Dedifferentiated amniotic fluid mesenchymal stem cell (primary cell): ENCODE measurements at regions not wholly inside any gene's neighbourhood (a gene's known extent, or its start where the extent isn't known, plus 50 kb on each side); places are given as distances from the start of the nearest gene placed in this dataset.
"Not testable (repeated sequence)": the region's sequence is repeated elsewhere in the genome, so short reads cannot be mapped to it uniquely, and the experiment has no call there.

Experiments
- DNase-seq: peaks from one replicate; pipeline ENCODE4 v3.0.0-alpha.2; 2016; ENCODE audit errors: extremely low spot score

GRCh38 chr3:74134831-74135230 is 479.6 kb downstream of the CNTN3 start:
- no peak for DNase-seq

DNA sequence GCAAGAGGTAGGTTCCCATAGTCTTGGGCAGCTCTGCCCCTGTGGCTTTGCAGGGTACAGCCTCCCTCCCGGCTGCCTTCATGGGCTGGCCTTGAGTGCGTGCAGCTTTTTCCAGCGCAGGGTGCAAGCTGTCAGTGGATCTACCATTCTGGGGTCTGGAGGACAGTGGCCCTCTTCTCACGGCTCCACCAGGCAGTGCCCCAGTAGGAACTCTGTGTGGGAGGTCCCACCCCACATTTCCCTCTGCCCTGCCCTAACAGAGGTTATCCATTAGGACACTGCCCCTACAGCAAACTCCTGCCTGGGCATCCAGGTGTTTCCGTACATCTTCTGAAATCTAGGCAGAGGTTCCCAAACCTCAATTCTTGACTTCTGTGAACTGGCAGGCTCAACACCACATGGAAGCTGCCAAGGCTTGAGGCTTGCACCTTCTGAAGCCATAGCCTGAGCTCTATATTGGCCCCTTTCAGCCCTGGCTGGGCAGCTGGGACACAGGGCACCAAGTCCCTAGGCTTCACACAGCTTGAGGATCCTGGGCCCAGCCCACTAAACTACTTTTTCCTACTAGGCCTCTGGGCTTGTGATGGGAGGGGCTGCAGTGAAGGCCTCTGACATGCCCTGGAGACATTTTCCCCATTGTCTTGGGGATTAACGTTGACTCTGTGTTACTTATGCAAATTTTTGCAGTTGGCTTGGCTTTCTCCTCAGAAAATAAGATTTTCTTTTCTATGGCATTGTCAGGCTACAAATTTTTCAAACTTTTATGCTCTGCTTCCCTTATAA is 482.7 kb downstream of the CNTN3 start:
- DNase-seq = not testable (repeated sequence)

DNA sequence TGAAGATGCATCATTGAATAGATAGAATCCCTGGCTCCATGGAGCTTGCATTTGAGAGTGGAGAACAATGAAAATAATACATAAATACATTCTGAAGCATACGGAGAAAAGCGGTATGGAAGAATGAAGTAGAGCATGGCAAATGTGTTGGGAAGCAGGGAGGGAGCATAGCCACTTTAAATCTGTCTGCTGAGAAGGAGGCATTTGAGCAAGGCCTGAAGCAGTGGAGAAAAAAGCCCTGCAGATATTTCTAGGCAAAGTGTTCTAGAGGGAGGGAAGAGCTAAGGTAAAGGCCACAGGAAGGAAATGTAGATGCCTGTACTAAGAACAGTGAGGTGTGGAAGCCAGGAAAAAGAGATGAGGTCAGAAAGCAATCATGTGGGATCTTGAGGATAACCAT is 484.8 kb downstream of the CNTN3 start:
- DNase-seq = no peak

DNA sequence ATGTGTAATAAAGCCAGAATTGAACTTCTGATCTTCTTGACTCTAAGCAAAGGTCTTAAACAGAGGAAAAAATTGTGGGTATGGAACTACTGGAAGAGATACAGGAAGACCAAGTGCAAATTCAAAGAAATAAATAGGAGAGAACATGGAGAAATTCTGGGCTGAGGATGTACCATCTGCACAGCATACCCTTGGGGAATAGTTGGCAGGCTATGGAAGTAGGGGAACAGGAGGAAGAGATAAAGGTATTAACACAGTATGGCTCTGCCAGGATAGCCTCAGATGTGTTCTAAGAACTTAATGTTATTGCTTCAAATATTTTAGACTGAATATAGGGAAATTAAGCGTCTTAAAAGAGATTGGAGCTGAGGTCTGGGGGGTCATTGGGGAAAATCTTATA is 485.4 kb downstream of the CNTN3 start:
- DNase-seq = no peak

- DNase-seq = no peak
Measured at GRCh38 chr3:74127256-74127655, 487.2 kb downstream of the CNTN3 start.

DNA sequence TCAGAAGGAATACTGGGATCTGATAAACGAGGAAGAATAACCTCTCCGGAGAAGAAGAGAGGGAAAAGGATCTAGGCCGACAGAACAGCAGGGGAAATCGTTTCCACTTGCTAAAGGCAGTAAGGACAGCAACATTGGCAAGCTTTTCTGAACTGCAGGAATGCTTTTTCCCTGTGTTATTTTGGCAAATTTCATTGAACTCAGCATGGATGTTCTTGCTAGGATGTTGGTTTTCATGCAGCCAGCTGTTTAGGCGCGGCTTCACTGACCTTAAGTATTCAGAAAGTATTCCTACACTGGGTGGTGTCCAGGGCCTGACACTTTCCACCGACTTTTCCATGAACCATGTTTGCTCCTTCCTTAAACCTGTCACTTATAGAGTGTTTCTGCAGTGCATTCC is 489.7 kb downstream of the CNTN3 start:
- no peak for DNase-seq

GRCh38 chr3:74122281-74122680 is 492.2 kb downstream of the CNTN3 start:
- DNase-seq = no peak

- DNase-seq = no peak
Measured at GRCh38 chr3:74121761-74122160, 492.7 kb downstream of the CNTN3 start.

DNA sequence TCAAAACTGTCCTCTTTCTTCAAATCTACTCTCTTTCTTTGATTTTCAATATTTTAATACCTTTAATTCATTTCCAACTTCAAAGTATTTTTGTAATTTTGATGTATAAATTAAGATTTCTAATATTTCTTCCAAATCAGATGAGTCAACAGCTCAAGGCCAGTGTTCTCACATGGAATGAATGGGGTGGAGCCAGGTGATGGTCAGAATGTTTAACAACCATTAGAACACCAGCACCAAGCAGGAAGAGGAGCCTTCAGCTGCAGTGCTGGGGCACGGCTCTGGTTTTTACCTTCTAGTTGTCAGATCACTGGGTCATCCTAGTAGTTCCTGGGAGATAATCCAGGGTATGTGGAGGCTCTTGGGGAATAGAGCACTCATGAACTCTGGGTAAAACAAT is 494.5 kb upstream of the PDZRN3 start:
- no peak for DNase-seq

DNA sequence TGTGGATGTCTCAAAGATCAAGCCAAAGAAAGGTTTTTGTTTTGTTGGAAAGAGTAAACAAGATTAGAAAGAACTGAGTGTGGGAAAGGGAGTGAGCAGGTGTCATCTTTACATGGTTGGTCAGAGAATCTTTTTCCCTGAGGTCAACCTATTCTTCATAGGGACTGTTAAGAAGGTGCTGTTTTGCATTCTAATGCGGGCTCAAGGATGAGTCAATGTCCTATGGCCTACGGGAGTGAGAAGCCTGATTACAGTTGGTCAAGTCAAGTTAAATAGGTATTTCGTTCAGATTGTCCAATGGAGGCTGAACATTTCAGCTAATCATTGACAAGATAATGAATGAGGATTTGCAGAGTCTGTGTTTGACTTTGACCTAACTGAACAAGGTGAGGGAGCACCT is 491.2 kb upstream of the PDZRN3 start:
- DNase-seq = no peak

GRCh38 chr3:74107451-74107850 is 482.7 kb upstream of the PDZRN3 start:
- no peak for DNase-seq

DNA sequence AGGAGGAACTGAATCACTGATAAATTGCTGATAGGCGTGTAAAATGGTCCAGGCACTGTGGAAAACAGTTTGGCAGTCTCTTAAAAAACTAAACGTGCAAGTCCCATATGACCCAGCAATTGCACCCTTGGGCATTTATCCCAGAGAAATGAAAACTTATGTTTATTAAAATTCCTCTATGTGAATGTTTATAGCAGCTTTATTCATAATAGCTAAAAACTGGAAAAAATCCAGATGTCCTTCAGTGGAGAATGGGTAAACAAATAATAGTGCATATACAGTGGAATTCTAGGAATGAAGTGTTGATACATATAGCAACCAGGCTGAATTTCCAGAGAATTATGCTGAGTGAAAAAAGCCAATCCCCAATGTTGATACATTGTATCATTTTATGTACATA is 482.2 kb upstream of the PDZRN3 start:
- DNase-seq = no peak

GRCh38 chr3:74091204-74091603 is 466.5 kb upstream of the PDZRN3 start:
- DNase-seq = no peak

DNA sequence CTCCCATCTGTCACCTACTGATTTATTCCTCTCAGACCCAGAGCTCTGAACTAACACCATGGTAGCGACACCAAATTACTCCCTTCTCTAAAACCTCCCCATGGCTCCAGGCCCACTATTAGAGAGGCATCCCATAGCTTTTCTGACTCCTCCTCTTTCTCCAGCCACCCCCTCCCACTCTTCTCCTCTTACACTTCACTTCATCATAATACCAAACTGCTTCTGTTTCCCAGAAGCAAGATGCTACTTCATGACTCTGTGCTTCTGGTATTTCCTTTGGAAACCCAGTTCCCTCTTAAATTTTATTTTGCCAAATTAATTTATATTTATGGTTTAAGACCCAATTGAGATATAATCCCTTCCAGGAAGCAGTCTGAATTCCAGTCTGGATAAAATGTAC is 465.1 kb upstream of the PDZRN3 start:
- DNase-seq = no peak

- no peak for DNase-seq
Measured at GRCh38 chr3:74080056-74080461, 455.3 kb upstream of the PDZRN3 start.

DNA sequence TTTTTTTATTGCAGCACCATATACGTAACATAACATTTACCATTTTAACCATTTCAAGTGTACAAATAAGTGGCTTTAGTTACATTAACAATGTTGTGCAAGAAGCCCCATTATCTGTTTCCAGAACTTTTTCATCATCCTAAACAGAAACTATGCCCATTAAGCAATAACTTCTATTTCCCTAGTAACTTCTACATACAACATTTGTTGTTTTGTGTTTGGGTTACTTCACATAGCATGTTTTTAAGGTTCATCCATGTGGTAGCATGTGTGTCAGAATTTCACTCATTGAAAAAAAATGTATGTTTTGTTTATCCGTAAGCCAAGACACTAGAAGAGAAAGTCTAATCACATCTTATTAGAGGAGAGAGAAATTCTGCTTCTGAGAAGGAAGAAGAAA is 450.5 kb upstream of the PDZRN3 start:
- no peak for DNase-seq

- no peak for DNase-seq
Measured at GRCh38 chr3:74074700-74075099, 450.0 kb upstream of the PDZRN3 start.

GRCh38 chr3:74067296-74067695 is 442.6 kb upstream of the PDZRN3 start:
- DNase-seq = no peak

- DNase-seq = no peak
Measured at GRCh38 chr3:74066456-74066855, 441.7 kb upstream of the PDZRN3 start.

- DNase-seq = no peak
Measured at GRCh38 chr3:74059923-74060600, 435.3 kb upstream of the PDZRN3 start.

DNA sequence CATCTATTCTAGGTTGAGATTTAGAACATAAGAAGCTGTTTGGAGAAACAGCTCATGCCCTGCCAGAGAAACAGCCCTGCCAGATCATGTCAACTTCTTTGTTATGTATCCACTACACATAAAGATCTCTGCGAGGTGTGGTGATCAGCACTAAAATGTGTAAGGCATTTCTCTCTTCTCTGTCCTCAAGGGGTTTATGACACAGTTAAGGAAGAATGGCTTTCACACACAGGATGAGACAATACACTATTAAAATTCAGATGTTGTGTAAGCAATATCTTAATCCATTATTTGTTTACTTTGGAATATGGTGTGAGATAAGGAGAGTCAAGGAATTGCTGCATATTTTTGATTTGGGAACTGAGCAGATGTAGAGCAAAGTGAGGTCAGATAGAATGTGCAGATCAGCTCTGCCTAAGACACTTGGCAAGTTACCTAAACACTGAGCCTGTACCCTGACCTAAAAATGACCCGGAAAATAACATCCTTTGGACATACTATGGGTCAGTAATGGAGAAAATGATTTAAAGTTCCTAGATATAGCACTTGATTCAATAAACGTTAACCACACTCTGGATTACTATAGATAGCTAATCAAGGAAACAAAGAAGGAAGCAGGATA is 434.7 kb upstream of the PDZRN3 start:
- DNase-seq = no peak

- no peak for DNase-seq
Measured at GRCh38 chr3:74057169-74057568, 432.4 kb upstream of the PDZRN3 start.

- no peak for DNase-seq
Measured at GRCh38 chr3:74055061-74055460, 430.3 kb upstream of the PDZRN3 start.
